VCaP (cell line): ENCODE measurements at regions not wholly inside any gene's neighbourhood (a gene's known extent, or its start where the extent isn't known, plus 50 kb on each side); places are given as distances from the start of the nearest gene placed in this dataset.

Experiments
- H3K27ac ChIP-seq: fragments of 450-650 bp; 2 replicates; pipeline ENCODE4 v1.5.1; 2017
- TF ChIP-seq, protein P1 (sequence below): fragments of 450-650 bp; conservative IDR thresholded peaks from 2 replicates; pipeline ENCODE4 v1.5.1; 2017; ENCODE audit warnings: mild to moderate bottlenecking, moderate library complexity

DNA sequence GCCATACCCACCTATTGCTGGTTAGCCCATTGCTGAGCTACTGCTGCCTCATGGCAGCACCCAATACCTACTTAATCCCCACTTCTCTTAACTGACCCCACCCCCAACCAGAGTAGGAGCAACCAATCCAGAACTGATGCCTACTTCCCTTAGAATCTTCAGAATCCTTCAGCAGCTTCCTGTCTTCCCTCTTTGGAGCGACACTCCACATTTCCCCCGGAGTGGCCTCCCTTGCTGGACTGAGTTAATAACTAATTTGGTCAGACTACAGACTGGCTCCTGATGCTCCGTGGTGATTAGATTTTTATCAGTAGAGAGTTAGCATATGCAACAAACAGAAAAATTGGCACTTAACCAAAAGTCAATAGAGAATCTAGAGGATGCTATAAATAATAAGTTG is 51.2 kb upstream of the UBR2 start:
- H3K27ac ChIP-seq = peak overlapping the region; percentile 53
- TF ChIP-seq, protein P1, sequence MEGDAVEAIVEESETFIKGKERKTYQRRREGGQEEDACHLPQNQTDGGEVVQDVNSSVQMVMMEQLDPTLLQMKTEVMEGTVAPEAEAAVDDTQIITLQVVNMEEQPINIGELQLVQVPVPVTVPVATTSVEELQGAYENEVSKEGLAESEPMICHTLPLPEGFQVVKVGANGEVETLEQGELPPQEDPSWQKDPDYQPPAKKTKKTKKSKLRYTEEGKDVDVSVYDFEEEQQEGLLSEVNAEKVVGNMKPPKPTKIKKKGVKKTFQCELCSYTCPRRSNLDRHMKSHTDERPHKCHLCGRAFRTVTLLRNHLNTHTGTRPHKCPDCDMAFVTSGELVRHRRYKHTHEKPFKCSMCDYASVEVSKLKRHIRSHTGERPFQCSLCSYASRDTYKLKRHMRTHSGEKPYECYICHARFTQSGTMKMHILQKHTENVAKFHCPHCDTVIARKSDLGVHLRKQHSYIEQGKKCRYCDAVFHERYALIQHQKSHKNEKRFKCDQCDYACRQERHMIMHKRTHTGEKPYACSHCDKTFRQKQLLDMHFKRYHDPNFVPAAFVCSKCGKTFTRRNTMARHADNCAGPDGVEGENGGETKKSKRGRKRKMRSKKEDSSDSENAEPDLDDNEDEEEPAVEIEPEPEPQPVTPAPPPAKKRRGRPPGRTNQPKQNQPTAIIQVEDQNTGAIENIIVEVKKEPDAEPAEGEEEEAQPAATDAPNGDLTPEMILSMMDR = no peak

DNA sequence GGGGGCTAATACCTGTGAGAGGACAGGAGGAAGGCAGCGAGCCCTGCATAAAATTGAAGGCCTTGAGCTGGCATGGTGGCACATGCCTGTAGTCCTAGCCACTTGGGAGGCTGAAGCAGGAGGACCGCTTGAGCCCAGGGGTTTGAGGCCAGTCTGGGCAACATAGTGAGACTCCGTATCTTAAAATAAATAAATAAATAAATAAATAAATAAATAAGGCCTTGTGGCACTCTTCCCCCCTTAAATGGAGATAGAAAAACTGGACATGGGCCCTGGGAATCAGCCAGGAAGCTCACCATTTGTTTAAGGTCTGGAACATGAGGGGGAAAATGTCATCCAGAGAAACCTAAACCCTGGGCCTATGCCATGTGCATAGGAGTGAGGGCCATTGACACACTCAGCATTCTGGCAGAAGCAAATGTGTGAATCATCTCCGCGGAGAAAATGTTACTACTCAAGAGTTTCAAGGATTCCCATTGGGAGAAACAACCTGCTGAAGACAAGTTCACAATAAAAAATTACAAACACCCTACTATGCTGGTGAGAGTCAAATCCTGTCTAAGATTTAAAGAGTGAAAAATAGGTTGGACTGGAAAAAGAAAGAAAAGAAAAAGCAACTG is 51.9 kb upstream of the UBR2 start:
- peak overlapping the region; percentile 53 for H3K27ac ChIP-seq
- TF ChIP-seq, protein P1 = no peak

DNA sequence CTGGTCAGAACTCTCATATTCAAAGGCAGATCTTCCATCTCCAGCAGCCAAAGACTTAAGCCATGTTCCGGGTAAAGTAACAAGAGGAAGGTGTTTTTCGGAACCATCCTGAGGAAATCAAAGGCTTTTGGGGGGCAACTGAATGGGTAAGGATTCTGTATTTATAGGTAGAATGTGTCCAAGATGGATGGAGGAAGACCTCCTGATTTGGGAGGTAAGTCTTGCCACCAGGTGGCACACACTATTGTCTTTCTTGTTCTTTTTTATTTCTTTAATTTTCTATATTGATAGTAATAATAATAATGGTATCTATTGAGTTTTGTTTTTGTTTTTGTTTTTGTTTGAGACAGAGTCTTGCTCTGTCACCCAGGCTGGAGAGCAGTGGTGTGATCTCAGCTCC is 53.0 kb upstream of the UBR2 start:
- no peak overlapping the region for H3K27ac ChIP-seq
- TF ChIP-seq, protein P1 = 0 out of 2 replicates have a peak, but pooled peaks have one; percentile 12

DNA sequence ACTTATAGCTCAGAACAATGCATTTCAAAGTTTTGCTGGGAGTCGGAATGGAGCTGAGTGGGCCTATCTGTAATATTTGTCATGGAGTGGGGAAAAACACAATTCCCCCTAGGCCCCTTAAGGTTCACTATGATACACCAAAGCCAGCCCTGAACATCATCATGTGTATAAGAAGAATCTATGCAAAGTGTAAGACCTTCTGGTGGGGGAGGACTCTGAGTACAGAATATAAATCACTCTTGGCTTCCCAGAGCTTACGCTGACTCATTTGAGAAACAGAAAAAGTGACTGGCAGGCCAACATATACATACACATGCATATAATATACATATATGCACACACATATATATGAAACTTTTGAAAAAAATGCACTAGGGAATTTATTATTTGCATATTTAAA is 54.1 kb upstream of the UBR2 start:
- H3K27ac ChIP-seq = no peak overlapping the region
- TF ChIP-seq, protein P1 = no peak

DNA sequence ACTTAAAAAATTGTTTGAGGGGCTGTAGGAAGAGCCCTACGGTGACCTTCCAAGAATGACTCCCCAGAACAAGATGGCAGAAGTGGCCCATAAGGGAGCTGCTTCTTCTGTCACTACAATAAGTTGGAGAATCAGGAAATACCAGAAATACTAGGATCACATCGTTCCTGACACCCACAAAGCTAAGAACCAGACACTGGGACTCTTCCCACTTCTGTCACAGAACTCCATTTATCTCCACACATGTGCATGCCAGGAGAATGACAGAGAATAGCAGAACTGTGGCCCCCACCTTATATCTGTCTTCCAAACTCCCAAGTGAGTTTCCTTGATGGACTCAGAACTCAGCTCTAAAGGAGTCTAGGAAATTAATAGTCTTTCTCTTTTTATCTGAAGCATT is 54.6 kb upstream of the UBR2 start:
- no peak overlapping the region for H3K27ac ChIP-seq
- TF ChIP-seq, protein P1 = no peak

DNA sequence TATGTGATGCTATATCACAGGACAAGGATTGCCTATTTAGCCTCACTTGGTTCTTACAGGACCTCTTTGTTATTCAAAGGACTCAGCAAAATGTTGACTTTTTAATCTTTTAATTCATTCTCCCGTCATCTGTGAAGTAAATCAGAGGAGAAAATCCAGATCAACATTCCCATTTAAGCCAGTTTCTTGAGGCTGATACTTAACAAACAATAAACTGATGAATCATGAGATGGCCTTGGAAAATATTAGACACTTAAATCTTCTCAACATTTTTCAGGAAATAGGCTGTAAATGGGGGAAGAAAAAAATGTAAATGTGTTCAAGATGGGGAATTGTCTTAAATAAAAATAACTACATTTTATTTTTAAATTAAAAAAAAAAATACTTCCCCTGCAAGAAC is 55.9 kb upstream of the UBR2 start:
- TF ChIP-seq, protein P1 = no peak
- no peak overlapping the region for H3K27ac ChIP-seq

DNA sequence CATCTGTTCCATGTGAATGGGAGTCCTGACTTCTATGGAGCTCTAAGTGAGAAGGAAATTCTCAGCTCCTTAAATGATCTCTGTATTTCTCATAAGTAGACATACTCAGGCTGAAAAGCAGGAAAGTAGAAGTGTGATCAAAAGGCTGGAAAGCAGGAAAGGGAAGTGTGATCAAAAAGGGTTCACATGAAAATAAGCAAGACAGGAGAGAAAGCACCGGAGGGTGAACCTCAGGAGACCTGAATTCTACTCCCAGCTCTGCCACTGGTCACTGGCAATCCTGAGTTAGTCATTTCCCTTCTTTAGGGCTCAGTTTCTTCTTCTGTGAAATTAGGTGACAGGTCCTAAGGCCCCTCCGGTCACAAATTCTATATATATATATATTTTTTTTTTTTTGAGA is 55.5 kb upstream of the TRERF1 start:
- H3K27ac ChIP-seq = no peak overlapping the region
- TF ChIP-seq, protein P1 = no peak

DNA sequence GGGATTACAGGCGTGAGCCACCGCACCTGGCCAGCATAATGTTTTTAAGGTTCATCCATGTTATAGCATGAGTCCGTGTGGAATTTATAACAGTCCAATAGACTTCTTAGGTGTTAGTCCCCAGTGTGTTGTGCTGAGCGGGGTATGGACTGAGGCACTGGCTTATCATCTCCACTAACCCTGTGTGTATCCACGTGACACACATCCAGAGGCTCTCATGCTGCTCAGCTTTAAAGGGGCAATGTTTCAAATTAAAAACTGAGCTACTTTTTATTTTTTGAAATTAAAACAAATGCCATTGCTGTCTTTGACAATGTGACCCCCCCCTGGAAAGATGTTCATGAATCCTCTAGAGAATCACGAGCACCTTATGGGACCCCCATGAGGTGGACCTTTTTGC is 54.3 kb upstream of the TRERF1 start:
- H3K27ac ChIP-seq = no peak overlapping the region
- TF ChIP-seq, protein P1 = no peak
